ENCODE measurements at regions not wholly inside any gene's neighbourhood (a gene's known extent, or its start where the extent isn't known, plus 50 kb on each side); places are given as distances from the start of the nearest gene placed in this dataset.

DNA sequence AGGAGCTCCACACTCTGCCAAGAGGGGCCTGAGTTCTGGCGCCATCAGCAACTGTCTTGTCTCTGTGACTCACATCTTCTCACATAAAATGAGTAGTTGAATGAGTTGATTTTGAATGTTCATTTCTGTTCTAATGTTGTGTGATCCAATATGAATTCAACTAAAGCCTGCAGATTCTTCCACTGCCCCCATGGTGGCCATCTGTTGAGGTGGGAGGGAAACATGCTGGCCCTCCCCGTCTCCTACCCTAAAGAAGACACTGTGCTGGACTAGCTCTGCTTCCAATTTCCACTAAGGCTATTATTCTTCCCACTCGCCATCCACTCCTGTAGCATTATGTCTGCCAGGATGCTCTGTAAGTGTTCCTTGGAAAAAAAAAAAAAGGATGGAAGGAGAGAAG, 555.6 kb upstream of the LARGE1 start:
- intact Hi-C loops (cut with DNase I) = no loop called here
- Histone ChIP-seq H3K27me3 (peaks cover 0 to 5% (median 0%) of the 10 kb centered on the region in 3 donors), H3K36me3 (no peaks in the 10 kb centered on the region), H3K4me3 (no peak overlapping the region), H3K27ac (no peak overlapping the region), H3K9me3 (peaks cover 0 to 4% (median 1%) of the 10 kb centered on the region in 4 donors), H3K4me1 (no peaks in the 10 kb centered on the region)
- 82 to 90% methylated on average over 3 of the region's 3 CpGs for WGBS, 2 donors
- TF ChIP-seq CTCF (IDR thresholded peaks at IDR 0.05) (no peak), POLR2AphosphoS5 (IDR thresholded peaks at IDR 0.05) (no peak), POLR2A (IDR thresholded peaks at IDR 0.05) (no peak), EP300 (IDR thresholded peaks at IDR 0.05) (no peak)
- DNase-seq = no peak

DNA sequence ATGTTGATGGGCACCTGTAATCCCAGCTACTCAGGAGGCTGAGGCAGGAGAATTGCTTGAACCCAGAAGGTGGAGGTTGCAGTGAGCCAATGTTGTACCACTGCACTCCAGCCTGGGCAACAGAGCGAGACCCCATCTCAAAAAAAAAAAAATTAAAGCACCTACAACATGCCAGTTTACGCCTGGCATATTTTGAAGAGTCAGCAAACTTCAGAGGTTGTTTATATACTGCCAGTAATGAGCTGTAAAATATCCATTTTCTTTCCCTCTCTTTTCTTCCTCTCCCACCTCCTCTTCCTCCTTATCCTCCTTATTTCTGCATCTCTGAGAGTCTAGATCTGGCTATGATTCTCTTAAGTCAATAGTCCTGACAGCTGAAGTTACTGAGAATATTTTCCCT, 556.5 kb upstream of the LARGE1 start:
- Histone ChIP-seq H3K4me3 (no peak overlapping the region), H3K4me1 (no peaks in the 10 kb centered on the region), H3K9me3 (peaks cover 0 to 9% (median 3%) of the 10 kb centered on the region in 4 donors), H3K27ac (no peak overlapping the region), H3K27me3 (peaks cover 0 to 5% (median 0%) of the 10 kb centered on the region in 3 donors), H3K36me3 (no peaks in the 10 kb centered on the region)
- intact Hi-C loops (cut with DNase I) = no loop called here
- DNase-seq = no peak
- WGBS, 2 donors = 89 to 90% methylated on average over 2 of the region's 2 CpGs
- TF ChIP-seq CTCF (IDR thresholded peaks at IDR 0.05) (no peak), POLR2A (IDR thresholded peaks at IDR 0.05) (no peak), POLR2AphosphoS5 (IDR thresholded peaks at IDR 0.05) (no peak), EP300 (IDR thresholded peaks at IDR 0.05) (no peak)

- Histone ChIP-seq H3K4me3 (no peak overlapping the region), H3K27ac (no peak overlapping the region), H3K27me3 (peaks cover 0 to 5% (median 0%) of the 10 kb centered on the region in 3 donors), H3K4me1 (no peaks in the 10 kb centered on the region), H3K9me3 (peaks cover 0 to 9% (median 3%) of the 10 kb centered on the region in 4 donors), H3K36me3 (no peaks in the 10 kb centered on the region)
- TF ChIP-seq CTCF (IDR thresholded peaks at IDR 0.05) (no peak), EP300 (IDR thresholded peaks at IDR 0.05) (no peak), POLR2A (IDR thresholded peaks at IDR 0.05) (no peak), POLR2AphosphoS5 (IDR thresholded peaks at IDR 0.05) (no peak)
- intact Hi-C loops (cut with DNase I) = no loop called here
- DNase-seq = no peak
- 89 to 94% methylated on average over 3 of the region's 3 CpGs for WGBS, 2 donors
Measured at GRCh38 chr22:34481090-34481489, 560.8 kb upstream of the LARGE1 start.

- Histone ChIP-seq H3K27ac (no peak overlapping the region), H3K4me3 (no peak overlapping the region), H3K4me1 (no peaks in the 10 kb centered on the region), H3K27me3 (no peaks in the 10 kb centered on the region), H3K9me3 (no peaks in the 10 kb centered on the region), H3K36me3 (no peaks in the 10 kb centered on the region)
- no peak for DNase-seq
- intact Hi-C loops (cut with DNase I) = no loop called here
- TF ChIP-seq POLR2AphosphoS5 (IDR thresholded peaks at IDR 0.05) = no peak
- TF ChIP-seq EP300 (IDR thresholded peaks at IDR 0.05) = no peak
- no peak for TF ChIP-seq POLR2A (IDR thresholded peaks at IDR 0.05)
- TF ChIP-seq CTCF (IDR thresholded peaks at IDR 0.05) = no peak
- 86 to 88% methylated on average over 1 of the region's 1 CpG for WGBS, 2 donors
Measured at GRCh38 chr22:34486381-34486780, 566.1 kb upstream of the LARGE1 start.

DNA sequence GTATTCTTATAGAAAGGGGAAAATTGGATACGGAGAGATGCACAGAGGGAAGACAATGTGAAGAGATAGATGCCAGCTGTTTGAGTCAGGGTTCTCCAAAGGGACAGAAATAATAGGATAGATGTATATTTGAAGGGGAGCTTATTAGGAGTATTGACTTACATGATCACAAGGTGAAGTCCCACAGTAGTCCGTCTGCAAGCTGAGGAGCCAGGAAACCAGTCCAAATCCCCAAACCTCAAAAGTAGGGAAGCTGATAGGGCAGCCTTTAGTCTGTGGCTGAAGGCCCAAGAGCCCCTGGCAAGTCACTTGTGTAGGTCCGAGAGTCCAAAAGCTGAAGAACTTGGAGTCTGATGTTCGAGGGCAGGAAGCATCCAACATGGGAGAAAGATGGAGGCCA, 569.6 kb upstream of the LARGE1 start:
- H3K27me3 ChIP-seq = no peaks in the 10 kb centered on the region
- no peak for DNase-seq
- no peak for TF ChIP-seq EP300 (IDR thresholded peaks at IDR 0.05)
- no peak for TF ChIP-seq CTCF (IDR thresholded peaks at IDR 0.05)
- no peak for TF ChIP-seq POLR2A (IDR thresholded peaks at IDR 0.05)
- TF ChIP-seq POLR2AphosphoS5 (IDR thresholded peaks at IDR 0.05) = no peak
- no peak overlapping the region for H3K27ac ChIP-seq
- peaks cover 0 to 6% (median under 1%) of the 10 kb centered on the region in 4 donors for H3K9me3 ChIP-seq
- intact Hi-C loops (cut with DNase I) = no loop called here
- no peaks in the 10 kb centered on the region for H3K36me3 ChIP-seq
- 87 to 91% methylated on average over 4 of the region's 4 CpGs for WGBS, 2 donors
- no peak overlapping the region for H3K4me3 ChIP-seq
- H3K4me1 ChIP-seq = no peaks in the 10 kb centered on the region
